ENCODE measurements at regions not wholly inside any gene's neighbourhood (a gene's known extent, or its start where the extent isn't known, plus 50 kb on each side); places are given as distances from the start of the nearest gene placed in this dataset.

GRCh38 chr2:122007577-122007976 is 252.1 kb downstream of the TSN start:
- TF ChIP-seq, protein P1, sequence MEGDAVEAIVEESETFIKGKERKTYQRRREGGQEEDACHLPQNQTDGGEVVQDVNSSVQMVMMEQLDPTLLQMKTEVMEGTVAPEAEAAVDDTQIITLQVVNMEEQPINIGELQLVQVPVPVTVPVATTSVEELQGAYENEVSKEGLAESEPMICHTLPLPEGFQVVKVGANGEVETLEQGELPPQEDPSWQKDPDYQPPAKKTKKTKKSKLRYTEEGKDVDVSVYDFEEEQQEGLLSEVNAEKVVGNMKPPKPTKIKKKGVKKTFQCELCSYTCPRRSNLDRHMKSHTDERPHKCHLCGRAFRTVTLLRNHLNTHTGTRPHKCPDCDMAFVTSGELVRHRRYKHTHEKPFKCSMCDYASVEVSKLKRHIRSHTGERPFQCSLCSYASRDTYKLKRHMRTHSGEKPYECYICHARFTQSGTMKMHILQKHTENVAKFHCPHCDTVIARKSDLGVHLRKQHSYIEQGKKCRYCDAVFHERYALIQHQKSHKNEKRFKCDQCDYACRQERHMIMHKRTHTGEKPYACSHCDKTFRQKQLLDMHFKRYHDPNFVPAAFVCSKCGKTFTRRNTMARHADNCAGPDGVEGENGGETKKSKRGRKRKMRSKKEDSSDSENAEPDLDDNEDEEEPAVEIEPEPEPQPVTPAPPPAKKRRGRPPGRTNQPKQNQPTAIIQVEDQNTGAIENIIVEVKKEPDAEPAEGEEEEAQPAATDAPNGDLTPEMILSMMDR (IDR thresholded peaks at IDR 0.05; ENCODE audit: insufficient read depth, low read depth, low read length), result no peak
- no peak for TF ChIP-seq EZH2 (IDR thresholded peaks at IDR 0.05; ENCODE audit: insufficient read depth, low read length)
